Thyroid gland (tissue), 4 donors: ENCODE measurements at regions not wholly inside any gene's neighbourhood (a gene's known extent, or its start where the extent isn't known, plus 50 kb on each side); places are given as distances from the start of the nearest gene placed in this dataset.

Experiments used
- CTCF ChIP-seq, 6 experiments: fragments of 200-600 bp in 3 of 6; fragments of 450-650 bp in 3 of 6; sonication (generic) in 3 of 6; IDR thresholded peaks; one replicate each; pipeline ENCODE4 v1.5.1; 2016 to 2019; ENCODE audit warnings: antibody characterized with exemption in 6 of 6, mild to moderate bottlenecking in 2 of 6, inconsistent platforms in 1 of 6, moderate library complexity in 1 of 6
- POLR2A ChIP-seq, 2 donors: fragments of 450-650 bp; IDR thresholded peaks; one replicate each; pipeline ENCODE4 v1.6.1; 2017; ENCODE audit warnings: antibody characterized with exemption in 2 of 2, mild to moderate bottlenecking in 2 of 2, moderate library complexity in 1 of 2

DNA sequence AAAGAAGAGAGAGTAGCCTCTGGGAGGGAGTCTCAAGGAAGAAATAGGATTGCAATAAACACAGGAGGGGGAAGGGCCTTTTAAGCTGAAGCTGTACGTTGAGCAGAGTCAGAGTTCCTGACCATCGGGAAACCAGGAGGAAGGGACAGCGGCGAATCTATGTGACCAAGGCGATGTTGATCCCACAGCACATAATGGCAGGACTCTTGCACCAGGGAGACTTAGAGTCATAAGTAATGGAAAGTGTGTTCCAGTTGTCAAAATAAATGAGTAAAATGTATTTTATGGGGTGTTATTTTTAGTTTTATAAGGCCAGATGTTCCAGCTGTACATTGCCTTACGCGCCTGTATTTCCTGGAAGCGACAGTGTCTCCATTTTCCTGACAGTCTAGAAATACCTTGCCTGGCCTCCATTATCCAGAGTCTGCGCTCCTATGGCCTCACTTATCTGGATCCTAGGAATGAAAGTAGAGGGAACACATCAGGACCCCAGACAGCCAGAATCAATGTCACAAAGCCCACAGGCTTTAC, 152.8 kb upstream of the COPS8 start:
- TF ChIP-seq CTCF (IDR thresholded peaks at IDR 0.05) (no peak), POLR2A (IDR thresholded peaks at IDR 0.05) (no peak)
